ENCODE measurements at regions not wholly inside any gene's neighbourhood (a gene's known extent, or its start where the extent isn't known, plus 50 kb on each side); places are given as distances from the start of the nearest gene placed in this dataset.

GRCh38 chr15:62950462-62950931, 92.0 kb upstream of the TPM1 start:
- no peak for DNase-seq (ENCODE audit: low read depth in 2 of 3, low spot score in 2 of 3)

DNA sequence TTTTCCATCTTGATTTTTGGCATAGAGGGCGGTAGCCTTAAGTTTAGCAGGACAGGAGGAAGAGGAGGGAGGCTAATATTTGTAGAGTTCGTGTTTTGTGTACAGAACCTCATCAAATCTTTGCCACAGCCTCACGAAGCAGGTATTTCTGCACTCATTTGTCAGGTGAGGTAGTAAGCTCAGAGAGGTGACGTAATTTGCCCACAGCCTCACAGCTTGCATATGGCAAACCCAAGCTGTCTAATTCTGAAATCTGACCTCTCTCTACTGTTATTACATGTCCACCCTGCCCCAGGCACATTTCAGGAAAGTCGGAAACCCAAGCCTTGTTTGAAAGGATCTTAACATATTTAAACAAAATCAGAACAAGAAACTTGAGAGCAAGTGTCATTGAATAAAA, 91.1 kb upstream of the TPM1 start:
- DNase-seq (ENCODE audit: low read depth in 2 of 3, low spot score in 2 of 3): no peak

DNA sequence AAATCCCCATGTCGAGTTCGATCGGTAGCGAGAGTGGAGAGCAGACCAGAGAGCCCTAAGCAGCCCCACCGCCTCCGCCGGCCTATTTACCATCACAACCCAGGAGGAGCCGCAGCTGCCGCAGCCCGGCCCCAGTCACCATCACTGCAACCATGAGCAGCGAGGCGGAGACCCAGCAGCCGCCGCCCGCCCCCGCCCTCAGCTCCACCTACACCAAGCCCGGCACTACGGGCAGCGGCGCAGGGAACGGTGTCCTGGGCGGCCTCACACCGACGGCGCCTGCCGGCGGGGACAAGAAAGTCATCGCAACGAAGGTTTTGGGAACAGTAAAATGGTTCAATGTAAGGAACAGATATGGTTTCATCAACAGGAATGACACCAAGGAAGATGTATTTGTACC, 89.5 kb upstream of the TPM1 start:
- no peak for DNase-seq (ENCODE audit: low read depth in 2 of 3, low spot score in 2 of 3)

DNA sequence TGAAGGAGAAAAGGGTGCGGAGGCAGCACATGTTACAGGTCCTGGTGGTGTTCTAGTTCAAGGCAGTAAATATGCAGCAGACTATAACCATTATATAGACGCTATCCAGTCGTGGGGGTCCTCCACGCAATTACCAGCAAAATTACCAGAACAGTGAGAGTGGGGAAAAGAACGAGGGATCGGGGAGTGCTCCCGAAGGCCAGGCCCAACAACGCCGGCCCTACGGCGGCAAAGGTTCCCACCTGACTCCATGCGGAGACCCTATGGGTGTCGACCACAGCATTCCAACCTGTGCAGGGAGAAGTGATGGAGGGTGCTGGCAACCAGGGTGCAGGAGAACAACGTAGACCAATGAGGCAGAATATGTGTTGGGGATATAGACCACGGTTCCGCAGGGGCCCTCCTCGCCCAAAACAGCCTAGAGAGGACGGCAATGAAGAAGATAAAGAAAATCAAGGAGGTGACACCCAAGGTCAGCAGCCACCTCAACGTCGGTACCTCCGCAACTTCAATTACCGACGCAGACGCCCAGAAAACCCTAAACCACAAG, 89.0 kb upstream of the TPM1 start:
- DNase-seq (ENCODE audit: low read depth in 2 of 3, low spot score in 2 of 3): no peak

DNA sequence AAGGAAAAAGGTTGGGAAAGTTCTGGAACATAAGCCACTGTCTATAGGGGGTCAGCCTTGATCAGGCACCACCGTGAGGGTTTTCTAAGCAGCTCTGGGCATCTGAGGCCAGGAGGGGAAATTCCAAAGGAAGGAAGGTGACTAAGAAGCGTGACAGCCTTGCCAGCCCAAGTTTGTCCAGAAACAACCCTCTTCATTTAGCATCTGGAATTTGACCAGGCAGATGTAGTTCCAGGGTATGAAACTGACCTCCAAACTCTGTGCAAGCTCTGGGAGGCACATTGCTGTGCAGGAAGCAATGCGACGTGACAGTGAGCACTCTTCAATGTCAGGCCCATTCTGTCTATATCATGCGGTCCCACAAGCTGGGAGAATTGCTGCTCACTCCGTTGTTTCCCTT, 85.4 kb upstream of the TPM1 start:
- DNase-seq (ENCODE audit: low read depth in 2 of 3, low spot score in 2 of 3): no peak

- no peak for DNase-seq (ENCODE audit: low read depth in 2 of 3, low spot score in 2 of 3)
Observed at GRCh38 chr15:62958528-62959363, 83.8 kb upstream of the TPM1 start.

DNA sequence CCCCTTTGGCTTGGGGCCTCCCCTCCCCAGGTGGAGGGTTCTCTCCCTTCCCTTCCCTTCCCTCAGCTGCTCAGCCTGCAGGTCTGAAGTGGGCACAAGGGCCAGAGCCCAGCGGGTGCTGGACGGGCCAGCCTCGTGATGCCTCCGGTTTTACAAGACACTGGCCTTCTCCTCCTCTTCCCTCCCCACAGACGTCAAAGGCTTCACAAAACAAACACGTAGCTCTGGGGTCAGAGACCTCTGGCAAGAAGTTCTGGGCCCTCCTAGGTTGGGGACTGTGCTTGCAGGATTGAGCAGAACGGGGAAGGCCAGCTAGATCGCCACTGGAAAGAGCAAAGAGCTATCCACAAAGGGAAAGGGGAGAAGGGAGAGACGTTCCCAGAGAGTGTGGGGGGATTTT, 81.4 kb upstream of the TPM1 start:
- DNase-seq (ENCODE audit: low read depth in 2 of 3, low spot score in 2 of 3): no peak

- no peak for DNase-seq (ENCODE audit: low read depth in 2 of 3, low spot score in 2 of 3)
Observed at GRCh38 chr15:62962101-62962995, 80.2 kb upstream of the TPM1 start.

- no peak for DNase-seq (ENCODE audit: low read depth in 2 of 3, low spot score in 2 of 3)
Observed at GRCh38 chr15:62964251-62964650, 78.3 kb upstream of the TPM1 start.

GRCh38 chr15:62966294-62967078, 76.1 kb upstream of the TPM1 start:
- DNase-seq (ENCODE audit: low read depth in 2 of 3, low spot score in 2 of 3): no peak

- no peak for DNase-seq (ENCODE audit: low read depth in 2 of 3, low spot score in 2 of 3)
Observed at GRCh38 chr15:62968699-62969098, 73.8 kb upstream of the TPM1 start.

DNA sequence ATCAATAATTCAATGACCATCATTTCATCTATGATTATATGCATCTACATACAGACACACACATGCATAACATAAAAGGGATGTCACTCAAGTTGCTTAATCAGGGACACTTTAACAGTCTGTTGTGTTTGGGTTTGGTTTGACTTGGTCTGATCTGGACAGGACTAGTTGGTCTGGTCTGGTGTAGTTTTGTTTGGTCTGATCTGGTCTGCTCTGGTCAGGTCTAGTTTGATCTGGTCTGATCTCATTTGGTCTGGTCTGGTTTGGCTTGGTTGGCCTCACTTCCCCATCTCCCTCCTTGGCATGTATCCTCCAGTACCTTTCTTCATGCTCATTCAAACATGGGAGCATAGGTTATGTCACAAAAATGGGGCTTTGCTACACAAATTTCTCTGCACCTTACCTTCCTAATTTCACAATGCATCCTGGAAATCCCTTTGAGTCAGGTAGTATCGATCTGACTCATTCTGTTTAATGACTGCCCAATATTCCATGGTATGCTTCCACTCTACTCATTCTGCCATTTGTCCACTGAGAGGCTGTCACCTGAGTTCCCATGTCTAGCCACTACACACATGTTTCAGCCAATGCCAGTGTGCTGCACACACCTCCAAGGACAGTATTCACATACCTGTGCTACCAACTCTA, 73.0 kb upstream of the TPM1 start:
- no peak for DNase-seq (ENCODE audit: low read depth in 2 of 3, low spot score in 2 of 3)

DNA sequence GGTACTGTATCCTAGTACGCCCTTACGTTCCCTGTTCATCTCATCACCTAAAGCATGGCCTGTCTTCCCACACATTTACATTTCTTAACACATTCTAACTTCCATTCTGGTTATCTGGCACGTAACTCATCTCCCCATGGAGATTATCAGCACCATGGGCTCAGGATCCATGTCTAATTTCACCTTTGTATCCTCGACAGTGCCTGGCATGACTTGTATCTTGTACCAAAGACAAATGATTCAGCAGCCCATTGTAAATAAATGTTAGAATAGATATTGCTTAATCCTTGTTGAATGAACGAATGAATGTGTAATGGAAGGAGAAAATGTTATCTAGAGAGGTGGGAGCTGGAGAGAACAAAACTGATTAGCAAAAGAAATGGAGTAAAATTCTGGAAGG, 69.7 kb upstream of the TPM1 start:
- DNase-seq (ENCODE audit: low read depth in 2 of 3, low spot score in 2 of 3): no peak

GRCh38 chr15:62975515-62975914, 67.0 kb upstream of the TPM1 start:
- no peak for DNase-seq (ENCODE audit: low read depth in 2 of 3, low spot score in 2 of 3)

- no peak for DNase-seq (ENCODE audit: low read depth in 2 of 3, low spot score in 2 of 3)
Observed at GRCh38 chr15:62976301-62976881, 66.2 kb upstream of the TPM1 start.

- DNase-seq (ENCODE audit: low read depth in 2 of 3, low spot score in 2 of 3): no peak
Observed at GRCh38 chr15:62977952-62978811, 64.4 kb upstream of the TPM1 start.

DNA sequence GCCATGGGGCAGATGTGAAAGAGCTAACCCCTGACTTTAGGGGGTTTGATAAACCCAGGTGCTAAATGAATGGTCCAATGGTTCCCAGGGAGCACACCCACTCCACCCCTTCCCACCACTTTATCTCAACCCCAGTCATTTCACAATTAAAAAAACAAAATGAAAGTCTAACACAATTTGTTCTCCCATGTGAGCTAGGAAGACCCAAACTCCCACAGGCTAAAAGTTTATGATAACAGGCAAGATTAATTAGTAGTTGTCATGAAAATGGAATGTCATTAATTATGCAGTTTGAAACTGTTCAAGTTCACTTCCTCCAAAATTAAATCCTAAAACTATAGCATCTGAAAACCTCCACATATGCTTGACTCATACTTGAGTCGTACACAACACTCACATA, 63.3 kb upstream of the TPM1 start:
- no peak for DNase-seq (ENCODE audit: low read depth in 2 of 3, low spot score in 2 of 3)

GRCh38 chr15:62981071-62981470, 61.5 kb upstream of the TPM1 start:
- DNase-seq (ENCODE audit: low read depth in 2 of 3, low spot score in 2 of 3): no peak

- DNase-seq (ENCODE audit: low read depth in 2 of 3, low spot score in 2 of 3): no peak
Observed at GRCh38 chr15:62983956-62984355, 58.6 kb upstream of the TPM1 start.
